ENCODE measurements at regions not wholly inside any gene's neighbourhood (a gene's known extent, or its start where the extent isn't known, plus 50 kb on each side); places are given as distances from the start of the nearest gene placed in this dataset.

DNA sequence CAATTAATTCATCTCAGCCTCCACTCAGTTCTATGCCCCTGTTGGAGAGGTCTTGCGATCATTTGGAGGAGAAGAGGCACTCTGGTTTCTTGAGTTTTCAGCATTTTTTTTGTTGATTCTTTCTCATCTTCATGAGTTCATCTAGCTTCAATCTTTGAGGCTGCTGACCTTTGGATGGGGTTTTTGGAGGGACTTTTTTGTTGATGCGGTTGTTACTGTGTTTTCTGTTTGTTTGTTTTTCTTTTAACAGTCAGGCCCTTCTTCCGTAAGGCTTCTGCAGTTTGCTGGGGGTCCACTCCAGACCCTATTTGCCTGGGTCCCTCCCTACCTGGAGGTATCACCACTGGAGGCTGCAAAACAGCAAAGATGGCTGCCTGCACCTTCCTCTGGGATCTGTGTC is 149.9 kb upstream of the RBBP8 start:
- H3K9me3 ChIP-seq (ENCODE audit: control insufficient read depth, insufficient read depth, low read length) = no peaks in the 10 kb centered on the region
- peaks cover 6% of the 10 kb centered on the region; the same call in 1 of the 2 replicates for H3K27me3 ChIP-seq (ENCODE audit: control insufficient read depth, low read length)
- no peaks in the 10 kb centered on the region for H4K20me1 ChIP-seq (ENCODE audit: control insufficient read depth, insufficient read depth, low read depth, low read length)
- H3K9me2 ChIP-seq (replicated peaks; ENCODE audit: control insufficient read depth, low read length) = no peaks in the 10 kb centered on the region
- no peak for TF ChIP-seq EZH2phosphoT487 (IDR thresholded peaks at IDR 0.05; ENCODE audit: borderline replicate concordance, low read length)
- TF ChIP-seq, protein P1, sequence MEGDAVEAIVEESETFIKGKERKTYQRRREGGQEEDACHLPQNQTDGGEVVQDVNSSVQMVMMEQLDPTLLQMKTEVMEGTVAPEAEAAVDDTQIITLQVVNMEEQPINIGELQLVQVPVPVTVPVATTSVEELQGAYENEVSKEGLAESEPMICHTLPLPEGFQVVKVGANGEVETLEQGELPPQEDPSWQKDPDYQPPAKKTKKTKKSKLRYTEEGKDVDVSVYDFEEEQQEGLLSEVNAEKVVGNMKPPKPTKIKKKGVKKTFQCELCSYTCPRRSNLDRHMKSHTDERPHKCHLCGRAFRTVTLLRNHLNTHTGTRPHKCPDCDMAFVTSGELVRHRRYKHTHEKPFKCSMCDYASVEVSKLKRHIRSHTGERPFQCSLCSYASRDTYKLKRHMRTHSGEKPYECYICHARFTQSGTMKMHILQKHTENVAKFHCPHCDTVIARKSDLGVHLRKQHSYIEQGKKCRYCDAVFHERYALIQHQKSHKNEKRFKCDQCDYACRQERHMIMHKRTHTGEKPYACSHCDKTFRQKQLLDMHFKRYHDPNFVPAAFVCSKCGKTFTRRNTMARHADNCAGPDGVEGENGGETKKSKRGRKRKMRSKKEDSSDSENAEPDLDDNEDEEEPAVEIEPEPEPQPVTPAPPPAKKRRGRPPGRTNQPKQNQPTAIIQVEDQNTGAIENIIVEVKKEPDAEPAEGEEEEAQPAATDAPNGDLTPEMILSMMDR (IDR thresholded peaks at IDR 0.05; ENCODE audit: low read depth, low read length, poor library complexity, severe bottlenecking) = no peak
- H3K27ac ChIP-seq (ENCODE audit: low read depth, low read length) = no peak overlapping the region
- H3K4me1 ChIP-seq (ENCODE audit: control insufficient read depth, low read length) = no peaks in the 10 kb centered on the region
- no peak overlapping the region for H3K4me3 ChIP-seq (ENCODE audit: low read length)
- no peaks in the 10 kb centered on the region for H3F3A ChIP-seq (ENCODE audit: control insufficient read depth, insufficient read depth)
- no peaks in the 10 kb centered on the region for H3K79me2 ChIP-seq (ENCODE audit: control insufficient read depth, low read length)
- no peaks in the 10 kb centered on the region for H3K36me3 ChIP-seq (ENCODE audit: control insufficient read depth, low read length)
- H3K4me2 ChIP-seq (ENCODE audit: low read length) = no peak overlapping the region

DNA sequence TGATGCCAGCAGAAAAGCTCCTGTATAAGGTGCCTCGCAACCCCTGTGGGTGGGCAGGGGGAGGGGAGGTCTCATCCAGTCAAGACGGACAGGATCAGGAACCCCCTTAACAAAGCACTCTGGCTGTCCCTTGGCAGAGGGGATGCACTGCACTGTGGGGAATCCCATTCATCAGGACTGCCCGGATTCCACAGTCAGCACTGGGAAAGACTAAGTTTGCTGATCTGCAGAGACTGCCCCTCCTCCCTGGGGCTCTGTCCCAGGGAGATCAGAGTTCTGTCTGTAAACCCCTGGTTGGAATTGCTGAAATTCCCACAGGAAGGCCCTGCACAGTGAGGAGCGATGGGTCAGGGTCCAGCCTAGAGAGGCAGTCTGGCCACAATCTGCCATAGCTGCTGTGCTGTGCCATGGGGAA is 149.5 kb upstream of the RBBP8 start:
- TF ChIP-seq EZH2phosphoT487 (IDR thresholded peaks at IDR 0.05; ENCODE audit: borderline replicate concordance, low read length) = no peak
- TF ChIP-seq, protein P1 (IDR thresholded peaks at IDR 0.05; ENCODE audit: low read depth, low read length, poor library complexity, severe bottlenecking) = no peak
- H3K27me3 ChIP-seq (ENCODE audit: control insufficient read depth, low read length) = peaks cover 6% of the 10 kb centered on the region; the same call in 1 of the 2 replicates
- H3K4me2 ChIP-seq (ENCODE audit: low read length) = no peak overlapping the region
- no peaks in the 10 kb centered on the region for H3K79me2 ChIP-seq (ENCODE audit: control insufficient read depth, low read length)
- H3K9me3 ChIP-seq (ENCODE audit: control insufficient read depth, insufficient read depth, low read length) = no peaks in the 10 kb centered on the region
- H3K4me3 ChIP-seq (ENCODE audit: low read length) = no peak overlapping the region
- H4K20me1 ChIP-seq (ENCODE audit: control insufficient read depth, insufficient read depth, low read depth, low read length) = no peaks in the 10 kb centered on the region
- peaks cover 2% of the 10 kb centered on the region; the same call in 1 of the 2 replicates for H3K4me1 ChIP-seq (ENCODE audit: control insufficient read depth, low read length)
- no peaks in the 10 kb centered on the region for H3K36me3 ChIP-seq (ENCODE audit: control insufficient read depth, low read length)
- H3K27ac ChIP-seq (ENCODE audit: low read depth, low read length) = no peak overlapping the region
- H3K9me2 ChIP-seq (replicated peaks; ENCODE audit: control insufficient read depth, low read length) = no peaks in the 10 kb centered on the region
- no peaks in the 10 kb centered on the region for H3F3A ChIP-seq (ENCODE audit: control insufficient read depth, insufficient read depth)

DNA sequence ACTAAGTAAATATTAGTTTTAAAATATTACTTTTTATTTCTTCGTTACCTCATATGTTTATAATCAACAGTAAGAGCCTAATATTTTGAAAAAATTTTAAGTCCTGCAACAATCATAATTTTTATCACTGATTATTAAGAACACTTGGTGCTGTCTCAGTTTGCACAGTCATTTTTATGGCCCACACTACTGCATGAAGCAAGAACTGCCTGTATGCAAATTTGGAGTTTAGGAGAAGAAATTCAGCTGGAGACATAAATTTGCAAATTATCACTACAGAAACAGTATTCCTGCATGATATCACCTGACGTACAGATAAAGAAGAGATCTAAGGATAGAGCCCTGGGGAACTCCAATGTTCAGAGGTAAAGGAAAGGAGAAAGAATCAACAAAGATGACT is 144.1 kb upstream of the RBBP8 start:
- Histone ChIP-seq H3K4me3 (ENCODE audit: low read length) (0 out of 2 replicates have a peak overlapping the region, but pooled peaks have one; percentile 9), H3F3A (ENCODE audit: control insufficient read depth, insufficient read depth) (no peaks in the 10 kb centered on the region), H3K36me3 (ENCODE audit: control insufficient read depth, low read length) (no peaks in the 10 kb centered on the region), H3K79me2 (ENCODE audit: control insufficient read depth, low read length) (no peaks in the 10 kb centered on the region), H3K9me3 (ENCODE audit: control insufficient read depth, insufficient read depth, low read length) (no peaks in the 10 kb centered on the region), H3K4me1 (ENCODE audit: control insufficient read depth, low read length) (peaks cover 29% of the 10 kb centered on the region), H3K27ac (ENCODE audit: low read depth, low read length) (no peak overlapping the region), H3K27me3 (ENCODE audit: control insufficient read depth, low read length) (no peaks in the 10 kb centered on the region), H4K20me1 (ENCODE audit: control insufficient read depth, insufficient read depth, low read depth, low read length) (no peaks in the 10 kb centered on the region), H3K9me2 (replicated peaks; ENCODE audit: control insufficient read depth, low read length) (no peaks in the 10 kb centered on the region), H3K4me2 (ENCODE audit: low read length) (peak overlapping the region; percentile 44)
- no peak for TF ChIP-seq EZH2phosphoT487 (IDR thresholded peaks at IDR 0.05; ENCODE audit: borderline replicate concordance, low read length)
- TF ChIP-seq, protein P1 (IDR thresholded peaks at IDR 0.05; ENCODE audit: low read depth, low read length, poor library complexity, severe bottlenecking) = no peak

All from DOHH2 (cell line).